ENCODE measurements at regions not wholly inside any gene's neighbourhood (a gene's known extent, or its start where the extent isn't known, plus 50 kb on each side); places are given as distances from the start of the nearest gene placed in this dataset.

- TF ChIP-seq CTCF (conservative IDR thresholded peaks at IDR 0.05; ENCODE audit: low read depth, low read length): no peak
- TF ChIP-seq EZH2 (IDR thresholded peaks at IDR 0.05; ENCODE audit: borderline replicate concordance, low read depth, low read length, poor library complexity, severe bottlenecking): no peak
Measured at GRCh38 chr2:195477996-195478382, 179.0 kb upstream of the SLC39A10 start.
